Ammon's horn (tissue), 1 donor: ENCODE measurements at regions not wholly inside any gene's neighbourhood (a gene's known extent, or its start where the extent isn't known, plus 50 kb on each side); places are given as distances from the start of the nearest gene placed in this dataset.

Experiments
- DNase-seq: peaks from one replicate; pipeline ENCODE4 v3.0.0-alpha.2; 2016; ENCODE audit warnings: low spot score

GRCh38 chr13:73800011-73800410, 334.2 kb downstream of the KLF12 start:
- DNase-seq = no peak

- DNase-seq = no peak
Measured at GRCh38 chr13:73794755-73795154, 339.4 kb downstream of the KLF12 start.

- DNase-seq = no peak
Measured at GRCh38 chr13:73793361-73793760, 340.8 kb downstream of the KLF12 start.

GRCh38 chr13:73792796-73793195, 341.4 kb downstream of the KLF12 start:
- DNase-seq = no peak

- no peak for DNase-seq
Measured at GRCh38 chr13:73782450-73783449, 351.5 kb downstream of the KLF12 start.

GRCh38 chr13:73781384-73781783, 352.8 kb downstream of the KLF12 start:
- DNase-seq = no peak

- DNase-seq = no peak
Measured at GRCh38 chr13:73779881-73780280, 354.3 kb downstream of the KLF12 start.

GRCh38 chr13:73778242-73778864, 355.9 kb downstream of the KLF12 start:
- DNase-seq = no peak

- no peak for DNase-seq
Measured at GRCh38 chr13:73777134-73777533, 357.1 kb downstream of the KLF12 start.

GRCh38 chr13:73776151-73776785, 357.9 kb downstream of the KLF12 start:
- DNase-seq = peak; percentile 19

GRCh38 chr13:73773168-73773549, 361.0 kb downstream of the KLF12 start:
- no peak for DNase-seq

GRCh38 chr13:73772449-73773167, 361.6 kb downstream of the KLF12 start:
- DNase-seq = no peak

GRCh38 chr13:73767747-73768315, 366.4 kb downstream of the KLF12 start:
- no peak for DNase-seq

GRCh38 chr13:73767191-73767741, 366.9 kb downstream of the KLF12 start:
- DNase-seq = no peak

- DNase-seq = peak; percentile 86
Measured at GRCh38 chr13:73765651-73766384, 368.4 kb downstream of the KLF12 start.

GRCh38 chr13:73759434-73759833, 374.8 kb downstream of the KLF12 start:
- DNase-seq = no peak

GRCh38 chr13:73757481-73758233, 376.5 kb downstream of the KLF12 start:
- no peak for DNase-seq

GRCh38 chr13:73754727-73755292, 379.4 kb downstream of the KLF12 start:
- DNase-seq = peak; percentile 57

- no peak for DNase-seq
Measured at GRCh38 chr13:73754241-73754640, 380.0 kb downstream of the KLF12 start.

- DNase-seq = no peak
Measured at GRCh38 chr13:73751290-73751689, 382.9 kb downstream of the KLF12 start.
